Neural progenitor cell (in vitro differentiated cells): ENCODE measurements at regions not wholly inside any gene's neighbourhood (a gene's known extent, or its start where the extent isn't known, plus 50 kb on each side); places are given as distances from the start of the nearest gene placed in this dataset.

Experiments
- EZH2 ChIP-seq: fragments of 200-600 bp; sonication (generic); IDR thresholded peaks from 2 replicates; pipeline ENCODE4 v1.6.1; 2017; ENCODE audit warnings: antibody characterized with exemption, mild to moderate bottlenecking, moderate library complexity
- EZH2phosphoT487 ChIP-seq: fragments of 200-600 bp; sonication (generic); IDR thresholded peaks from 2 replicates; pipeline ENCODE4 v1.6.1; 2017; ENCODE audit warnings: antibody characterized with exemption
- TF ChIP-seq, protein P1 (sequence below): fragments of 200-600 bp; sonication (generic); IDR thresholded peaks from 2 replicates; pipeline ENCODE4 v1.5.1; 2017; ENCODE audit warnings: antibody characterized with exemption, mild to moderate bottlenecking

DNA sequence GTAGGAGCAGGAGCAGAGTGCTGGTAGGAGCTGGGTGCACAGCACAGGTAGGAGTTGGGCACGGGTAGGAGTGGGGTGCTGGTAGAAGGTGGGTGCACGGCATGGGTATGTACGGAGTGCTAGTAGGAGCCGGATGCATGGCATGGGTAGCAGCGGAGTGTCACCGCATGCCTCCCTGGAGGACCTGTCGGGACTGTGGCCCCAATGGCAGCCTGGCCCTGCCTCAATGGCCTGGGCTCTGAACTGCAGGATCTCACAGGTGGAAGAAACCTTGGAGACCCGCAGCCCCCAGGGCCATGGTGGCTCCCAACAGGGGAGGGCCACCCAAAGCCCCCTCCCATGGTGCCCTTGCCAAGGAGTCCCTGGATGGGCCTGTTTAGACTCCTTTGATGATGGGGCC is 1146.0 kb downstream of the UQCRFS1 start:
- no peak for TF ChIP-seq EZH2
- no peak for TF ChIP-seq EZH2phosphoT487
- TF ChIP-seq, protein P1, sequence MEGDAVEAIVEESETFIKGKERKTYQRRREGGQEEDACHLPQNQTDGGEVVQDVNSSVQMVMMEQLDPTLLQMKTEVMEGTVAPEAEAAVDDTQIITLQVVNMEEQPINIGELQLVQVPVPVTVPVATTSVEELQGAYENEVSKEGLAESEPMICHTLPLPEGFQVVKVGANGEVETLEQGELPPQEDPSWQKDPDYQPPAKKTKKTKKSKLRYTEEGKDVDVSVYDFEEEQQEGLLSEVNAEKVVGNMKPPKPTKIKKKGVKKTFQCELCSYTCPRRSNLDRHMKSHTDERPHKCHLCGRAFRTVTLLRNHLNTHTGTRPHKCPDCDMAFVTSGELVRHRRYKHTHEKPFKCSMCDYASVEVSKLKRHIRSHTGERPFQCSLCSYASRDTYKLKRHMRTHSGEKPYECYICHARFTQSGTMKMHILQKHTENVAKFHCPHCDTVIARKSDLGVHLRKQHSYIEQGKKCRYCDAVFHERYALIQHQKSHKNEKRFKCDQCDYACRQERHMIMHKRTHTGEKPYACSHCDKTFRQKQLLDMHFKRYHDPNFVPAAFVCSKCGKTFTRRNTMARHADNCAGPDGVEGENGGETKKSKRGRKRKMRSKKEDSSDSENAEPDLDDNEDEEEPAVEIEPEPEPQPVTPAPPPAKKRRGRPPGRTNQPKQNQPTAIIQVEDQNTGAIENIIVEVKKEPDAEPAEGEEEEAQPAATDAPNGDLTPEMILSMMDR, result no peak
